ENCODE measurements at regions not wholly inside any gene's neighbourhood (a gene's known extent, or its start where the extent isn't known, plus 50 kb on each side); places are given as distances from the start of the nearest gene placed in this dataset.

GRCh38 chr5:57953792-57954191, 471.2 kb upstream of the ACTBL2 start:
- TF ChIP-seq EP300 (IDR thresholded peaks at IDR 0.05): no peak
- TF ChIP-seq POLR2A (IDR thresholded peaks at IDR 0.05): no peak
- TF ChIP-seq CTCF (IDR thresholded peaks at IDR 0.05): no peak
- TF ChIP-seq POLR2AphosphoS5 (IDR thresholded peaks at IDR 0.05): no peak
